Lower leg skin (tissue), 4 donors: ENCODE measurements at regions not wholly inside any gene's neighbourhood (a gene's known extent, or its start where the extent isn't known, plus 50 kb on each side); places are given as distances from the start of the nearest gene placed in this dataset.

ENCODE experiments used
- DNase-seq, 2 donors: peaks; one replicate each; pipeline ENCODE4 v3.0.0-alpha.2; 2019; ENCODE audit warnings: low spot score in 2 of 2
- H3K4me3 ChIP-seq: fragments of 200-600 bp; sonication (generic); 2 replicates; pipeline ENCODE4 v1.5.1; 2017; ENCODE audit warnings: mild to moderate bottlenecking, low read depth; ENCODE audit not compliant: poor library complexity, severe bottlenecking
- CTCF ChIP-seq, 3 donors: fragments of 450-650 bp; IDR thresholded peaks; one replicate each; pipeline ENCODE4 v1.5.1; 2016; ENCODE audit warnings: antibody characterized with exemption in 3 of 3, mild to moderate bottlenecking in 3 of 3, moderate library complexity in 2 of 3
- POLR2A ChIP-seq, 2 donors: fragments of 450-650 bp; IDR thresholded peaks; one replicate each; pipeline ENCODE4 v1.6.1; 2016 to 2017; ENCODE audit warnings: antibody characterized with exemption in 2 of 2, mild to moderate bottlenecking in 1 of 2, moderate library complexity in 1 of 2
- WGBS, 2 donors: methylation state at CpG; one replicate each; pipeline ENCODE4 v1.1.5; 2018; 5-methylcytosine and 5-hydroxymethylcytosine counted together
- intact Hi-C: fragments of 100-400 bp; cut with DNase I; formaldehyde crosslinking; loops from one replicate; pipeline ENCODE4 v1.15.0; 2023; ENCODE audit warnings: low total_unique reads

- no peak for DNase-seq
- no peak overlapping the region for H3K4me3 ChIP-seq
- TF ChIP-seq POLR2A (IDR thresholded peaks at IDR 0.05), result no peak
- TF ChIP-seq CTCF (IDR thresholded peaks at IDR 0.05), result no peak
- intact Hi-C loops, result no loop called here
- WGBS, 2 donors, result 93 to 95% methylated on average over 3 of the region's 3 CpGs
These were observed 419.6 kb upstream of the CPEB2 start for GRCh38 chr4:14582677-14583076.

- intact Hi-C loops, result no loop called here
- TF ChIP-seq POLR2A (IDR thresholded peaks at IDR 0.05) (no peak), CTCF (IDR thresholded peaks at IDR 0.05) (no peak)
- no peak overlapping the region for H3K4me3 ChIP-seq
- 73 to 75% methylated on average over 2 of the region's 2 CpGs for WGBS, 2 donors
- DNase-seq, result no peak
These were observed 418.9 kb upstream of the CPEB2 start for GRCh38 chr4:14583331-14583730.

- H3K4me3 ChIP-seq, result no peak overlapping the region
- WGBS, 2 donors, result 94% methylated on average over 7 of the region's 7 CpGs
- DNase-seq, result no peak
- TF ChIP-seq POLR2A (IDR thresholded peaks at IDR 0.05) (no peak), CTCF (IDR thresholded peaks at IDR 0.05) (no peak)
- intact Hi-C loops, result no loop called here
These were observed 418.5 kb upstream of the CPEB2 start for GRCh38 chr4:14583752-14584151.

- no peak overlapping the region for H3K4me3 ChIP-seq
- intact Hi-C loops, result no loop called here
- no peak for DNase-seq
- no peak for TF ChIP-seq POLR2A (IDR thresholded peaks at IDR 0.05)
- no peak for TF ChIP-seq CTCF (IDR thresholded peaks at IDR 0.05)
- 77 to 83% methylated on average over 2 of the region's 2 CpGs for WGBS, 2 donors
These were observed 409.3 kb upstream of the CPEB2 start for GRCh38 chr4:14592950-14593349.

GRCh38 chr4:14596028-14596427, 406.3 kb upstream of the CPEB2 start:
- no peak for DNase-seq
- H3K4me3 ChIP-seq, result no peak overlapping the region
- WGBS, 2 donors, result 34 to 43% methylated on average over 4 of the region's 4 CpGs
- TF ChIP-seq POLR2A (IDR thresholded peaks at IDR 0.05) (no peak), CTCF (IDR thresholded peaks at IDR 0.05) (no peak)
- intact Hi-C loops, result no loop called here

- no peak for DNase-seq
- 67 to 83% methylated on average over 2 of the region's 2 CpGs for WGBS, 2 donors
These were observed 405.8 kb upstream of the CPEB2 start for GRCh38 chr4:14596437-14596836.

More at GRCh38 chr4:14596437-14596836, 405.8 kb upstream of the CPEB2 start:
- TF ChIP-seq CTCF (IDR thresholded peaks at IDR 0.05), result no peak
- no peak for TF ChIP-seq POLR2A (IDR thresholded peaks at IDR 0.05)
- H3K4me3 ChIP-seq, result no peak overlapping the region
- intact Hi-C loops, result no loop called here
